OCI-LY3 (cell line): ENCODE measurements at regions not wholly inside any gene's neighbourhood (a gene's known extent, or its start where the extent isn't known, plus 50 kb on each side); places are given as distances from the start of the nearest gene placed in this dataset.

Source experiments
- EZH2phosphoT487 ChIP-seq: fragments of 200-600 bp; shearing (Covaris generic); IDR thresholded peaks from 2 replicates; pipeline ENCODE4 v1.6.1; 2018; ENCODE audit warnings: antibody characterized with exemption, mixed run types, low read depth
- TF ChIP-seq, protein P1 (sequence below): fragments of 200-600, 300-600 bp; sonication (generic); IDR thresholded peaks from 2 replicates; pipeline ENCODE4 v1.5.1; 2014; ENCODE audit warnings: antibody characterized with exemption, low read length, low read depth

DNA sequence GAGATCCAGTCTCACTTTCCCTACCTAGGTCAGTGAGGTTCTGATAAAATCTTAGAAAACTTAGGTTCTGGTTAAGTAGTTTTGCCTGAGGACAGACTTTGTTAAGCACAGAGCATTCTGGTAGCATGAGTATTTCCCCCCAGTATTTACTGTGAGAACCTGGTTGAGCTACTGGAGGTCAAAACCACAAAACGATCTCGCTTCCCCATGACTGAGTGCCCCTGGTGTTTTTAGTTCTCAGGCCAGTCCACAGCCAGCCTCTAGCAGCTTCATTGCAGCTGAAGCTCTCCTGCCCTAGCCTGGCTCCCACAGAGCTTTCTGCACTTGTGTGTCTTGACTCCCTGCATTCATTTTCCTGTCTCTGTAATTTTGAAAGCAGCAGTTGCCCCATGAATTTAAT lies 1138.2 kb downstream of the UQCRFS1 start:
- TF ChIP-seq, protein P1, sequence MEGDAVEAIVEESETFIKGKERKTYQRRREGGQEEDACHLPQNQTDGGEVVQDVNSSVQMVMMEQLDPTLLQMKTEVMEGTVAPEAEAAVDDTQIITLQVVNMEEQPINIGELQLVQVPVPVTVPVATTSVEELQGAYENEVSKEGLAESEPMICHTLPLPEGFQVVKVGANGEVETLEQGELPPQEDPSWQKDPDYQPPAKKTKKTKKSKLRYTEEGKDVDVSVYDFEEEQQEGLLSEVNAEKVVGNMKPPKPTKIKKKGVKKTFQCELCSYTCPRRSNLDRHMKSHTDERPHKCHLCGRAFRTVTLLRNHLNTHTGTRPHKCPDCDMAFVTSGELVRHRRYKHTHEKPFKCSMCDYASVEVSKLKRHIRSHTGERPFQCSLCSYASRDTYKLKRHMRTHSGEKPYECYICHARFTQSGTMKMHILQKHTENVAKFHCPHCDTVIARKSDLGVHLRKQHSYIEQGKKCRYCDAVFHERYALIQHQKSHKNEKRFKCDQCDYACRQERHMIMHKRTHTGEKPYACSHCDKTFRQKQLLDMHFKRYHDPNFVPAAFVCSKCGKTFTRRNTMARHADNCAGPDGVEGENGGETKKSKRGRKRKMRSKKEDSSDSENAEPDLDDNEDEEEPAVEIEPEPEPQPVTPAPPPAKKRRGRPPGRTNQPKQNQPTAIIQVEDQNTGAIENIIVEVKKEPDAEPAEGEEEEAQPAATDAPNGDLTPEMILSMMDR, result no peak
- TF ChIP-seq EZH2phosphoT487, result no peak
